Keratinocyte (primary cell): ENCODE measurements at regions not wholly inside any gene's neighbourhood (a gene's known extent, or its start where the extent isn't known, plus 50 kb on each side); places are given as distances from the start of the nearest gene placed in this dataset.

Experiments used
- EZH2 ChIP-seq: IDR thresholded peaks from one replicate; pipeline ENCODE4 v1.6.1; 2012; ENCODE audit warnings: inconsistent platforms, mild to moderate bottlenecking, low read length, moderate library complexity
- TF ChIP-seq, protein P1 (sequence below), 3 experiments: IDR thresholded peaks in 1 of 3; conservative IDR thresholded peaks in 1 of 3; optimal IDR thresholded peaks in 1 of 3; 2 replicates in 2 of 3; 3 replicates in 1 of 3; pipeline versions ENCODE3 to v1.5.1; 2011; ENCODE audit warnings: low read length in 3 of 3, mild to moderate bottlenecking in 3 of 3, moderate library complexity in 2 of 3, control low read depth in 1 of 3, inconsistent platforms in 1 of 3; ENCODE audit not compliant: insufficient read depth in 2 of 3; ENCODE audit errors: extremely low read depth in 1 of 3

DNA sequence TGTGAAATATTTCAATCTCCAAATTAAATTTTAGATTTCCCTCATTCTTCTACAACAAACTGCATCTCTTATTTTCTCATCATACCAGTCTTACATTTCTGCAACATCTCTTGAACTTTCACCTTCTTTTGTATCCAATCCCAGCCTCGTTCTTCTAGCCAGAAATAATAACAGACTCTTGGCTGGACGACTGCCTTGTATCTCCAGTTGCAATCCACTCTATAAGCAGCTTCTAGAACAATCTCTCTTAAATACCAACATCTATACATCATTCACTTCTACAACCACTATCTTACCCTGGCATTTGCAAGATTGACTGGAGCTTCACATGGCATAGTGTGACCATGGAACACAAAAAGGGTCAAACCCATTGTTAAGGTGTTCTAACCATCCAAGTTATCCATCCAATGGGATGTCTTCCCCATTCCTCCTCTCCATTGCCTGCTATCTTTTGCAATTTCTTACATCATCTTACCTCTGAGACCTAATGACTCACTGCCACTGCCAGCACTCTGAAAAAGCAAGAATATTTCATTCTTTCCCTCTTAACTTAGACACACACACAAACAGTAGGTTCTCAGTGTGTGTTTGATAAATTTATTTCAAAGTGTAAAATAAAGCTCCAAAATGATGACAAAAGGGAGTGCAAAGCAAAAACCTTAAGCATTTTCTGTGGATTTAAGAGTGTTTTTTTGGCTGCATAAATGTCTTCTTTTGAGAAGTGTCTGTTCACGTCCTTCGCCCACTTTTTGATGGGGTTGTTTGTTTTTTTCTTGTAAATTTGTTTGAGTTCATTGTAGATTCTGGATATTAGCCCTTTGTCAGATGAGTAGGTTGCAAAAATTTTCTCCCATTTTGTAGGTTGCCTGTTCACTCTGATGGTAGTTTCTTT lies 145.6 kb downstream of the METTL4 start:
- TF ChIP-seq, protein P1, sequence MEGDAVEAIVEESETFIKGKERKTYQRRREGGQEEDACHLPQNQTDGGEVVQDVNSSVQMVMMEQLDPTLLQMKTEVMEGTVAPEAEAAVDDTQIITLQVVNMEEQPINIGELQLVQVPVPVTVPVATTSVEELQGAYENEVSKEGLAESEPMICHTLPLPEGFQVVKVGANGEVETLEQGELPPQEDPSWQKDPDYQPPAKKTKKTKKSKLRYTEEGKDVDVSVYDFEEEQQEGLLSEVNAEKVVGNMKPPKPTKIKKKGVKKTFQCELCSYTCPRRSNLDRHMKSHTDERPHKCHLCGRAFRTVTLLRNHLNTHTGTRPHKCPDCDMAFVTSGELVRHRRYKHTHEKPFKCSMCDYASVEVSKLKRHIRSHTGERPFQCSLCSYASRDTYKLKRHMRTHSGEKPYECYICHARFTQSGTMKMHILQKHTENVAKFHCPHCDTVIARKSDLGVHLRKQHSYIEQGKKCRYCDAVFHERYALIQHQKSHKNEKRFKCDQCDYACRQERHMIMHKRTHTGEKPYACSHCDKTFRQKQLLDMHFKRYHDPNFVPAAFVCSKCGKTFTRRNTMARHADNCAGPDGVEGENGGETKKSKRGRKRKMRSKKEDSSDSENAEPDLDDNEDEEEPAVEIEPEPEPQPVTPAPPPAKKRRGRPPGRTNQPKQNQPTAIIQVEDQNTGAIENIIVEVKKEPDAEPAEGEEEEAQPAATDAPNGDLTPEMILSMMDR (optimal IDR thresholded peaks at IDR 0.05 in 1 of 3, IDR thresholded peaks at IDR 0.05 in 1 of 3, conservative IDR thresholded peaks at IDR 0.05 in 1 of 3; ENCODE audit: extremely low read depth in 1 of 3, insufficient read depth in 2 of 3, low read length in 3 of 3) = no peak
- TF ChIP-seq EZH2 = no peak
